Vagina (tissue), 2 donors: ENCODE measurements at regions not wholly inside any gene's neighbourhood (a gene's known extent, or its start where the extent isn't known, plus 50 kb on each side); places are given as distances from the start of the nearest gene placed in this dataset.

Experiments
- POLR2A ChIP-seq, 2 donors: fragments of 450-650 bp; IDR thresholded peaks; one replicate each; pipeline ENCODE4 v1.6.1; 2017; ENCODE audit warnings: antibody characterized with exemption in 2 of 2, mild to moderate bottlenecking in 2 of 2, moderate library complexity in 2 of 2
- TF ChIP-seq, protein P1 (sequence below), 3 experiments: fragments of 450-650 bp in 2 of 3; fragments of 200-600 bp in 1 of 3; sonication (generic) in 1 of 3; IDR thresholded peaks; one replicate each; pipeline ENCODE4 v1.5.1; 2017 to 2019; ENCODE audit warnings: antibody characterized with exemption in 3 of 3, mild to moderate bottlenecking in 2 of 3, moderate library complexity in 2 of 3

DNA sequence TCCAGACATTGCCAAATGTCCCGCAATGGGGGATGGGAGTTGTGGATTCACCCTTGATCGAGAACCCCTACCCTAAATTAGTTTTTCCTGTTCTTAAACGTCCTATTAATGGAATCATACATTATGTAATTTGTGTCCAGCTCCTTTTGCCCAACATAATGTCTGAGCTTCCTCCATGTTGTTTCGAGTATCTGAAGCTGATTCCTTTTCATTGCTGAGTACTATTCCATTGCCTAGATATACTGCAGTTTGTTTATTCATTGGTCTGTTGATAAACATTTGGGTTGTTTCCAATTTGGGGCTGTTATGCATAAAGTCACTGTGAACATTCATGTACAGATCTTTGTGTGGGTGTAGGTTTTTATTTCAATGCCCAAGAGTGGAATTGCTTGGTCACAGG lies 251.3 kb downstream of the BCOR start:
- TF ChIP-seq POLR2A (IDR thresholded peaks at IDR 0.05): no peak
- TF ChIP-seq, protein P1, sequence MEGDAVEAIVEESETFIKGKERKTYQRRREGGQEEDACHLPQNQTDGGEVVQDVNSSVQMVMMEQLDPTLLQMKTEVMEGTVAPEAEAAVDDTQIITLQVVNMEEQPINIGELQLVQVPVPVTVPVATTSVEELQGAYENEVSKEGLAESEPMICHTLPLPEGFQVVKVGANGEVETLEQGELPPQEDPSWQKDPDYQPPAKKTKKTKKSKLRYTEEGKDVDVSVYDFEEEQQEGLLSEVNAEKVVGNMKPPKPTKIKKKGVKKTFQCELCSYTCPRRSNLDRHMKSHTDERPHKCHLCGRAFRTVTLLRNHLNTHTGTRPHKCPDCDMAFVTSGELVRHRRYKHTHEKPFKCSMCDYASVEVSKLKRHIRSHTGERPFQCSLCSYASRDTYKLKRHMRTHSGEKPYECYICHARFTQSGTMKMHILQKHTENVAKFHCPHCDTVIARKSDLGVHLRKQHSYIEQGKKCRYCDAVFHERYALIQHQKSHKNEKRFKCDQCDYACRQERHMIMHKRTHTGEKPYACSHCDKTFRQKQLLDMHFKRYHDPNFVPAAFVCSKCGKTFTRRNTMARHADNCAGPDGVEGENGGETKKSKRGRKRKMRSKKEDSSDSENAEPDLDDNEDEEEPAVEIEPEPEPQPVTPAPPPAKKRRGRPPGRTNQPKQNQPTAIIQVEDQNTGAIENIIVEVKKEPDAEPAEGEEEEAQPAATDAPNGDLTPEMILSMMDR (IDR thresholded peaks at IDR 0.05): no peak
